ENCODE measurements at regions not wholly inside any gene's neighbourhood (a gene's known extent, or its start where the extent isn't known, plus 50 kb on each side); places are given as distances from the start of the nearest gene placed in this dataset.

DNA sequence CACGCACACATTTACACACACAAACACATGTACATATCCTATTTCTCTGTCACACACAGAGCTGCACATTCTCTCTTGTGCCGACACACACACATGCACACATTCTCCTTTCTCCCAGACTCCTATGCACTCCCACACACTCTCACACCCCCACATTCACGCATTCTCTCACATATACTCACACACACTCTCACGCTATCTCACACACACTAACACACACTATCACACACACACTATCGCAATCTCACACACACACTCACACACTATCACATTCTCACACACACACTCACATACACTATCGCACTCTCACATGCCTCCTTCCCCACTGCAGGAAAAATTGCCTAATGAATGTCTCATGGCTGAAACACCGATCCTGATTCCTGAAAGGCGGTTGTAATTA, 450.7 kb downstream of the AACS start:
- TF ChIP-seq, protein P1, sequence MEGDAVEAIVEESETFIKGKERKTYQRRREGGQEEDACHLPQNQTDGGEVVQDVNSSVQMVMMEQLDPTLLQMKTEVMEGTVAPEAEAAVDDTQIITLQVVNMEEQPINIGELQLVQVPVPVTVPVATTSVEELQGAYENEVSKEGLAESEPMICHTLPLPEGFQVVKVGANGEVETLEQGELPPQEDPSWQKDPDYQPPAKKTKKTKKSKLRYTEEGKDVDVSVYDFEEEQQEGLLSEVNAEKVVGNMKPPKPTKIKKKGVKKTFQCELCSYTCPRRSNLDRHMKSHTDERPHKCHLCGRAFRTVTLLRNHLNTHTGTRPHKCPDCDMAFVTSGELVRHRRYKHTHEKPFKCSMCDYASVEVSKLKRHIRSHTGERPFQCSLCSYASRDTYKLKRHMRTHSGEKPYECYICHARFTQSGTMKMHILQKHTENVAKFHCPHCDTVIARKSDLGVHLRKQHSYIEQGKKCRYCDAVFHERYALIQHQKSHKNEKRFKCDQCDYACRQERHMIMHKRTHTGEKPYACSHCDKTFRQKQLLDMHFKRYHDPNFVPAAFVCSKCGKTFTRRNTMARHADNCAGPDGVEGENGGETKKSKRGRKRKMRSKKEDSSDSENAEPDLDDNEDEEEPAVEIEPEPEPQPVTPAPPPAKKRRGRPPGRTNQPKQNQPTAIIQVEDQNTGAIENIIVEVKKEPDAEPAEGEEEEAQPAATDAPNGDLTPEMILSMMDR (IDR thresholded peaks at IDR 0.05; ENCODE audit: extremely low read depth in 1 of 2, insufficient read depth in 1 of 2, low read depth in 1 of 2, low read length in 2 of 2): no peak
- no peak for TF ChIP-seq EZH2 (IDR thresholded peaks at IDR 0.05; ENCODE audit: borderline replicate concordance, low read depth, low read length, severe bottlenecking)
- TF ChIP-seq FOS (IDR thresholded peaks at IDR 0.05; ENCODE audit: borderline replicate concordance, insufficient read depth, low read length): no peak
- no peak for TF ChIP-seq POLR2A (IDR thresholded peaks at IDR 0.05; ENCODE audit: low read depth, low read length)
- no peak for TF ChIP-seq POLR2AphosphoS5 (IDR thresholded peaks at IDR 0.05; ENCODE audit: insufficient read depth, low read depth, low read length)
- TF ChIP-seq, protein P2, sequence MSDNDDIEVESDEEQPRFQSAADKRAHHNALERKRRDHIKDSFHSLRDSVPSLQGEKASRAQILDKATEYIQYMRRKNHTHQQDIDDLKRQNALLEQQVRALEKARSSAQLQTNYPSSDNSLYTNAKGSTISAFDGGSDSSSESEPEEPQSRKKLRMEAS (IDR thresholded peaks at IDR 0.05; ENCODE audit: insufficient read depth, insufficient read length): no peak
- TF ChIP-seq JUN (IDR thresholded peaks at IDR 0.05; ENCODE audit: borderline replicate concordance, insufficient read depth, insufficient read length, low read depth): no peak
- TF ChIP-seq GATA2 (IDR thresholded peaks at IDR 0.05; ENCODE audit: insufficient read depth, insufficient read length, low read depth, low read length): no peak

Measured in endothelial cell of umbilical vein (primary cell).